ENCODE measurements at regions not wholly inside any gene's neighbourhood (a gene's known extent, or its start where the extent isn't known, plus 50 kb on each side); places are given as distances from the start of the nearest gene placed in this dataset.
A peak's percentile ranks its signal among the peaks of the same experiment; 100 is the strongest.

GRCh38 chr3:30258426-30259392 is 347.7 kb upstream of the TGFBR2 start:
- H3K27ac ChIP-seq, result no peak overlapping the region

GRCh38 chr3:30259730-30260129 is 346.7 kb upstream of the TGFBR2 start:
- H3K36me3 ChIP-seq, result no peaks in the 10 kb centered on the region
- no peak for DNase-seq (ENCODE audit: low read depth in 1 of 2, low spot score in 2 of 2)
- H3K4me1 ChIP-seq (replicated peaks), result no peaks in the 10 kb centered on the region
- H3K4me3 ChIP-seq, result no peak overlapping the region
- no peaks in the 10 kb centered on the region for H3K27me3 ChIP-seq (replicated peaks)
- no peak overlapping the region for H3K27ac ChIP-seq
- H3K9me3 ChIP-seq (replicated peaks), result no peaks in the 10 kb centered on the region

More at GRCh38 chr3:30258426-30259392, 347.7 kb upstream of the TGFBR2 start:
- no peak for DNase-seq (ENCODE audit: low read depth in 1 of 2, low spot score in 2 of 2)
- no peaks in the 10 kb centered on the region for H3K9me3 ChIP-seq (replicated peaks)
- H3K4me3 ChIP-seq, result no peak overlapping the region
- no peaks in the 10 kb centered on the region for H3K4me1 ChIP-seq (replicated peaks)
- H3K27me3 ChIP-seq (replicated peaks), result no peaks in the 10 kb centered on the region
- H3K36me3 ChIP-seq, result no peaks in the 10 kb centered on the region

GRCh38 chr3:30260762-30261161 is 345.6 kb upstream of the TGFBR2 start:
- no peak overlapping the region for H3K27ac ChIP-seq
- no peaks in the 10 kb centered on the region for H3K4me1 ChIP-seq (replicated peaks)
- H3K9me3 ChIP-seq (replicated peaks), result no peaks in the 10 kb centered on the region
- H3K36me3 ChIP-seq, result no peaks in the 10 kb centered on the region
- no peaks in the 10 kb centered on the region for H3K27me3 ChIP-seq (replicated peaks)
- no peak overlapping the region for H3K4me3 ChIP-seq
- DNase-seq (ENCODE audit: low read depth in 1 of 2, low spot score in 2 of 2), result no peak

GRCh38 chr3:30263238-30263924 is 343.0 kb upstream of the TGFBR2 start:
- Histone ChIP-seq H3K9me3 (replicated peaks) (no peaks in the 10 kb centered on the region), H3K36me3 (no peaks in the 10 kb centered on the region), H3K27me3 (replicated peaks) (no peaks in the 10 kb centered on the region), H3K4me3 (no peak overlapping the region), H3K27ac (no peak overlapping the region), H3K4me1 (replicated peaks) (no peaks in the 10 kb centered on the region)
- DNase-seq (ENCODE audit: low read depth in 1 of 2, low spot score in 2 of 2), result no peak

- Histone ChIP-seq H3K27me3 (replicated peaks) (no peaks in the 10 kb centered on the region), H3K27ac (no peak overlapping the region), H3K9me3 (replicated peaks) (no peaks in the 10 kb centered on the region), H3K36me3 (no peaks in the 10 kb centered on the region), H3K4me1 (replicated peaks) (no peaks in the 10 kb centered on the region), H3K4me3 (no peak overlapping the region)
- DNase-seq (ENCODE audit: low read depth in 1 of 2, low spot score in 2 of 2), result no peak
Observed at GRCh38 chr3:30263925-30264313, 342.5 kb upstream of the TGFBR2 start.

GRCh38 chr3:30266524-30266923 is 339.9 kb upstream of the TGFBR2 start:
- DNase-seq (ENCODE audit: low read depth in 1 of 2, low spot score in 2 of 2), result no peak
- Histone ChIP-seq H3K27ac (no peak overlapping the region), H3K4me1 (replicated peaks) (no peaks in the 10 kb centered on the region)

GRCh38 chr3:30268288-30268687 is 338.1 kb upstream of the TGFBR2 start:
- Histone ChIP-seq H3K4me3 (no peak overlapping the region), H3K4me1 (replicated peaks) (no peaks in the 10 kb centered on the region), H3K9me3 (replicated peaks) (no peaks in the 10 kb centered on the region), H3K27ac (no peak overlapping the region), H3K36me3 (no peaks in the 10 kb centered on the region), H3K27me3 (replicated peaks) (no peaks in the 10 kb centered on the region)
- DNase-seq (ENCODE audit: low read depth in 1 of 2, low spot score in 2 of 2), result no peak

More at GRCh38 chr3:30266524-30266923, 339.9 kb upstream of the TGFBR2 start:
- no peak overlapping the region for H3K4me3 ChIP-seq
- no peaks in the 10 kb centered on the region for H3K36me3 ChIP-seq
- H3K9me3 ChIP-seq (replicated peaks), result no peaks in the 10 kb centered on the region
- no peaks in the 10 kb centered on the region for H3K27me3 ChIP-seq (replicated peaks)

- no peaks in the 10 kb centered on the region for H3K9me3 ChIP-seq (replicated peaks)
Observed at GRCh38 chr3:30269751-30270445, 336.5 kb upstream of the TGFBR2 start.

GRCh38 chr3:30271781-30272180 is 334.6 kb upstream of the TGFBR2 start:
- no peaks in the 10 kb centered on the region for H3K9me3 ChIP-seq (replicated peaks)
- H3K27me3 ChIP-seq (replicated peaks), result no peaks in the 10 kb centered on the region
- no peak overlapping the region for H3K27ac ChIP-seq
- H3K4me3 ChIP-seq, result no peak overlapping the region
- DNase-seq (ENCODE audit: low read depth in 1 of 2, low spot score in 2 of 2), result no peak
- H3K4me1 ChIP-seq (replicated peaks), result no peaks in the 10 kb centered on the region
- H3K36me3 ChIP-seq, result no peaks in the 10 kb centered on the region

More at GRCh38 chr3:30269751-30270445, 336.5 kb upstream of the TGFBR2 start:
- H3K27me3 ChIP-seq (replicated peaks), result no peaks in the 10 kb centered on the region
- H3K4me1 ChIP-seq (replicated peaks), result no peaks in the 10 kb centered on the region
- H3K4me3 ChIP-seq, result no peak overlapping the region
- no peaks in the 10 kb centered on the region for H3K36me3 ChIP-seq
- no peak overlapping the region for H3K27ac ChIP-seq
- no peak for DNase-seq (ENCODE audit: low read depth in 1 of 2, low spot score in 2 of 2)

GRCh38 chr3:30273304-30274072 is 332.9 kb upstream of the TGFBR2 start:
- H3K36me3 ChIP-seq, result no peaks in the 10 kb centered on the region
- H3K4me1 ChIP-seq (replicated peaks), result no peaks in the 10 kb centered on the region
- no peaks in the 10 kb centered on the region for H3K27me3 ChIP-seq (replicated peaks)
- H3K27ac ChIP-seq, result no peak overlapping the region
- no peaks in the 10 kb centered on the region for H3K9me3 ChIP-seq (replicated peaks)
- no peak overlapping the region for H3K4me3 ChIP-seq
- DNase-seq (ENCODE audit: low read depth in 1 of 2, low spot score in 2 of 2), result no peak

GRCh38 chr3:30277494-30277893 is 328.9 kb upstream of the TGFBR2 start:
- no peak for DNase-seq (ENCODE audit: low read depth in 1 of 2, low spot score in 2 of 2)
- Histone ChIP-seq H3K9me3 (replicated peaks) (no peaks in the 10 kb centered on the region), H3K4me3 (no peak overlapping the region), H3K4me1 (replicated peaks) (peaks cover 10% of the 10 kb centered on the region), H3K27ac (no peak overlapping the region), H3K36me3 (no peaks in the 10 kb centered on the region), H3K27me3 (replicated peaks) (no peaks in the 10 kb centered on the region)

GRCh38 chr3:30281526-30281925 is 324.9 kb upstream of the TGFBR2 start:
- H3K36me3 ChIP-seq, result no peaks in the 10 kb centered on the region
- H3K4me1 ChIP-seq (replicated peaks), result peaks cover 31% of the 10 kb centered on the region
- H3K4me3 ChIP-seq, result no peak overlapping the region
- peak overlapping the region; percentile 35 for H3K27ac ChIP-seq
- no peaks in the 10 kb centered on the region for H3K9me3 ChIP-seq (replicated peaks)
- DNase-seq (ENCODE audit: low read depth in 1 of 2, low spot score in 2 of 2), result no peak
- no peaks in the 10 kb centered on the region for H3K27me3 ChIP-seq (replicated peaks)

- H3K27me3 ChIP-seq (replicated peaks), result no peaks in the 10 kb centered on the region
- no peaks in the 10 kb centered on the region; the same call in 1 of the 2 replicates for H3K9me3 ChIP-seq (replicated peaks)
- no peak overlapping the region for H3K4me3 ChIP-seq
- H3K27ac ChIP-seq, result peak overlapping the region; percentile 44
- no peaks in the 10 kb centered on the region for H3K36me3 ChIP-seq
- peaks cover 38% of the 10 kb centered on the region for H3K4me1 ChIP-seq (replicated peaks)
- DNase-seq (ENCODE audit: low read depth in 1 of 2, low spot score in 2 of 2), result peak; percentile 61 to 73
Observed at GRCh38 chr3:30282154-30282696, 324.2 kb upstream of the TGFBR2 start.
